Endothelial cell of umbilical vein (primary cell): ENCODE measurements at regions not wholly inside any gene's neighbourhood (a gene's known extent, or its start where the extent isn't known, plus 50 kb on each side); places are given as distances from the start of the nearest gene placed in this dataset.

ENCODE experiments used
- BruUV-seq: library from RNA; stranded (reverse); fragments of 400-500 nt; replicated peaks from 2 replicates; lab custom pipeline; 2021; lab: Mats Ljungman, UMichigan
- CTCF ChIA-PET: fragments of 300-600, 350-600 bp; sonication (Branson Sonifier 250); formaldehyde crosslinking; loops from one replicate; lab custom pipeline; 2021; ENCODE audit warnings: antibody characterized with exemption, inconsistent platforms; lab: Charles Lee
- POLR2A ChIA-PET: fragments of 300-600, 350-600 bp; sonication (Branson Sonifier 250); formaldehyde crosslinking; loops from one replicate; lab custom pipeline; 2021; ENCODE audit warnings: antibody characterized with exemption, inconsistent platforms; lab: Charles Lee
- DNase-seq: peaks from one replicate; pipeline ENCODE4 v3.0.0-alpha.2; 2011; ENCODE audit warnings: low read depth, low spot score
- FAIRE-seq: peaks from 2 replicates; lab custom pipeline; 2011; peaks lifted over from hg19 to GRCh38; lab: Jason Lieb, UNC
- H2AFZ ChIP-seq: 2 replicates; pipeline ENCODE4 v1.6.0; 2012; ENCODE audit warnings: low read depth, low read length, control low read depth, inconsistent platforms
- H3K27ac ChIP-seq: 2 replicates; pipeline ENCODE4 v1.5.1; 2011; ENCODE audit warnings: low read depth, mild to moderate bottlenecking, control low read depth, low read length, moderate library complexity; ENCODE audit not compliant: insufficient read depth
- H3K27me3 ChIP-seq, 2 experiments: 2 replicates each; pipeline versions ENCODE4 v1.6.0 to v1.6.1; 2011; ENCODE audit warnings: low read length in 2 of 2, mixed read lengths in 1 of 2; ENCODE audit not compliant: control insufficient read depth in 2 of 2, insufficient read depth in 2 of 2
- H3K36me3 ChIP-seq, 2 experiments: 2 replicates in 1 of 2; 3 replicates in 1 of 2; pipeline ENCODE4 v1.5.1; 2011; ENCODE audit warnings: low read length in 2 of 2, mild to moderate bottlenecking in 1 of 2, moderate library complexity in 1 of 2; ENCODE audit not compliant: control insufficient read depth in 2 of 2, insufficient read depth in 2 of 2; ENCODE audit errors: extremely low read depth in 1 of 2
- H3K4me1 ChIP-seq: 3 replicates; pipeline ENCODE4 v1.5.1; 2011; ENCODE audit warnings: mild to moderate bottlenecking, low read length; ENCODE audit not compliant: control insufficient read depth, insufficient read depth; ENCODE audit errors: extremely low read depth
- H3K4me2 ChIP-seq: 2 replicates; pipeline ENCODE4 v1.6.1; 2011; ENCODE audit warnings: low read length, control low read depth, mixed read lengths; ENCODE audit not compliant: insufficient read depth
- H3K4me3 ChIP-seq, 3 experiments: fragments of 200-600 bp in 1 of 3; sonication (generic), shearing (Covaris generic) in 1 of 3; replicated peaks in 1 of 3; 2 replicates each; pipeline ENCODE4 v1.5.1; 2011 to 2016; ENCODE audit warnings: control low read depth in 3 of 3, low read length in 3 of 3, mild to moderate bottlenecking in 2 of 3, inconsistent platforms in 1 of 3, low read depth in 1 of 3, moderate library complexity in 1 of 3; ENCODE audit not compliant: insufficient read depth in 1 of 3
- H3K79me2 ChIP-seq: 2 replicates; pipeline ENCODE4 v1.6.0; 2012; ENCODE audit warnings: low read length, inconsistent platforms; ENCODE audit not compliant: control insufficient read depth, insufficient read depth
- H3K9ac ChIP-seq: replicated peaks from 2 replicates; pipeline ENCODE3; 2011; ENCODE audit warnings: low read length, control low read depth; ENCODE audit not compliant: insufficient read depth; ENCODE audit errors: extremely low read depth
- H3K9me1 ChIP-seq: replicated peaks from 3 replicates; pipeline ENCODE4 v1.6.0; 2011; ENCODE audit warnings: mild to moderate bottlenecking, low read length; ENCODE audit not compliant: control insufficient read depth, insufficient read depth; ENCODE audit errors: extremely low read depth
- H3K9me3 ChIP-seq: replicated peaks from 2 replicates; pipeline ENCODE4 v1.5.1; 2012; ENCODE audit warnings: low read length, inconsistent platforms; ENCODE audit not compliant: control insufficient read depth, insufficient read depth
- H4K20me1 ChIP-seq: replicated peaks from 2 replicates; pipeline ENCODE3; 2011; ENCODE audit warnings: mild to moderate bottlenecking, low read length; ENCODE audit not compliant: control insufficient read depth, insufficient read depth; ENCODE audit errors: extremely low read depth
- CTCF ChIP-seq, 2 donors: IDR thresholded peaks; 1 replicate in 1 of 2; 2 replicates in 1 of 2; pipeline ENCODE4 v1.5.1; 2011; ENCODE audit warnings: low read length in 2 of 2, mild to moderate bottlenecking in 2 of 2, moderate library complexity in 2 of 2, control low read depth in 1 of 2, inconsistent platforms in 1 of 2, low read depth in 1 of 2; ENCODE audit not compliant: insufficient read depth in 1 of 2; ENCODE audit errors: extremely low read depth in 1 of 2
- EZH2 ChIP-seq: IDR thresholded peaks from 2 replicates; pipeline ENCODE4 v1.6.1; 2012; ENCODE audit warnings: borderline replicate concordance, low read depth, mild to moderate bottlenecking, moderate library complexity, low read length, inconsistent platforms; ENCODE audit not compliant: severe bottlenecking
- FOS ChIP-seq: IDR thresholded peaks from 2 replicates; pipeline ENCODE4 v1.6.1; 2011; ENCODE audit warnings: mild to moderate bottlenecking, low read length, moderate library complexity, borderline replicate concordance; ENCODE audit not compliant: insufficient read depth
- GATA2 ChIP-seq: IDR thresholded peaks from 2 replicates; pipeline ENCODE4 v1.7.0; 2011; ENCODE audit warnings: low read depth, mild to moderate bottlenecking, moderate library complexity, mixed read lengths, low read length; ENCODE audit not compliant: insufficient read length, insufficient read depth
- JUN ChIP-seq: IDR thresholded peaks from 2 replicates; pipeline ENCODE4 v1.6.1; 2011; ENCODE audit warnings: borderline replicate concordance, low read depth; ENCODE audit not compliant: insufficient read length, insufficient read depth
- MAX ChIP-seq: IDR thresholded peaks from 2 replicates; pipeline ENCODE4 v1.6.1; 2011; ENCODE audit not compliant: insufficient read depth, insufficient read length
- MYC ChIP-seq: IDR thresholded peaks from one replicate; pipeline ENCODE4 v1.6.1; 2011; ENCODE audit warnings: mild to moderate bottlenecking, low read depth, low read length
- POLR2A ChIP-seq: IDR thresholded peaks from 2 replicates; pipeline ENCODE4 v1.6.1; 2012; ENCODE audit warnings: low read depth, mild to moderate bottlenecking, control low read depth, low read length
- POLR2AphosphoS5 ChIP-seq: IDR thresholded peaks from 2 replicates; pipeline ENCODE4 v1.6.1; 2012; ENCODE audit warnings: low read depth, mild to moderate bottlenecking, control low read depth, low read length, moderate library complexity; ENCODE audit not compliant: insufficient read depth
- dilution Hi-C: fragments of 300-500 bp; cut with MboI; formaldehyde crosslinking; loops from one replicate; pipeline ENCODE4 v1.15.0; 2019; ENCODE audit warnings: low sequenced_read_pairs; ENCODE audit not compliant: extremely low pct_ligation_motif_present
- intact Hi-C: fragments of 100-400 bp; cut with micrococcal nuclease; formaldehyde crosslinking; loops from one replicate; pipeline ENCODE4 v1.10.0; 2022

- no peaks in the 10 kb centered on the region for H3K9me3 ChIP-seq
- H3K4me2 ChIP-seq: no peak overlapping the region
- TF ChIP-seq EZH2 (no peak), MAX (no peak), JUN (no peak), POLR2A (no peak), POLR2AphosphoS5 (no peak), CTCF (IDR thresholded peaks at IDR 0.05; ENCODE audit: extremely low read depth in 1 of 2, insufficient read depth in 1 of 2, low read depth in 1 of 2, low read length in 2 of 2) (no peak), FOS (no peak), MYC (no peak), GATA2 (no peak)
- no peaks in the 10 kb centered on the region for H3K36me3 ChIP-seq
- FAIRE-seq (no peak), DNase-seq (no peak)
- no peak overlapping the region for H3K27ac ChIP-seq
- dilution Hi-C loops: no loop called here
- no peaks in the 10 kb centered on the region for H3K9me1 ChIP-seq
- no peak overlapping the region for H3K9ac ChIP-seq
- ChIA-PET POLR2A (no interaction called here), CTCF (no interaction called here)
- H2AFZ ChIP-seq: no peak overlapping the region
- H3K79me2 ChIP-seq: no peaks in the 10 kb centered on the region
- H3K4me1 ChIP-seq: no peaks in the 10 kb centered on the region
- H3K27me3 ChIP-seq: peaks cover 0 to 2% of the 10 kb centered on the region in 2 experiments
- intact Hi-C loops: no loop called here
- H4K20me1 ChIP-seq: no peaks in the 10 kb centered on the region
- H3K4me3 ChIP-seq: no peak overlapping the region
- no TSS peak for BruUV-seq
Measured at GRCh38 chr9:99309141-99309939, 87.3 kb downstream of the SEC61B start.
